ENCODE measurements at regions not wholly inside any gene's neighbourhood (a gene's known extent, or its start where the extent isn't known, plus 50 kb on each side); places are given as distances from the start of the nearest gene placed in this dataset.

DNA sequence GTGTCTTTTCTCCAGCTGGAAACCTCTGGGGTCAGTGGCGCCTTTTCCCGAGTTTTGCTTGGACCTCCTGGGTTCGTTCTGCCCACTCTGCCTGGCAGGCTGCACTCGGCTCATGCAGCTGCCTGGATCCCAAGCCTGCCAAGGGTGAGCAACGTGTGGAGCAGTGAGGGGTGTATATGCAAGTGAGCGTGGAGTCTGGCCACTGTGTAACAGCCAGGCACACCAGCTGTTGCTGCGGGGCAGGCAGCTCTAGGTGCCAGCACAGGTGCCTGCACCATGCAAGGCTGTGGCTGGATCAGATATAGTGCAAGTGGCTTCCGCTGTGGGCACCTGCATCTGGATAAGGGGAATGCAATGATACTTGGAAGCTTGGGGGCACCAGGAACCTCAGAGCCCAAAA lies 699.4 kb downstream of the SLITRK1 start:
- Histone ChIP-seq H3K9me3 (ENCODE audit: control insufficient read depth in 4 of 4, low read length in 3 of 4) (peaks cover 0 to 5% (median 2%) of the 10 kb centered on the region in 4 donors), H3K27ac (ENCODE audit: low read depth in 1 of 2, low read length in 2 of 2) (no peak overlapping the region), H3K9ac (ENCODE audit: low read depth in 1 of 2, low read length in 2 of 2) (no peak overlapping the region), H3K4me1 (ENCODE audit: control insufficient read depth in 4 of 4, insufficient read depth in 4 of 4, low read length in 3 of 4) (no peaks in the 10 kb centered on the region), H3K36me3 (ENCODE audit: control insufficient read depth in 4 of 4, insufficient read depth in 3 of 4, low read depth in 1 of 4, low read length in 3 of 4) (no peaks in the 10 kb centered on the region), H3K4me3 (ENCODE audit: low read depth in 1 of 3, low read length in 3 of 3) (no peak overlapping the region), H3K27me3 (ENCODE audit: control insufficient read depth in 4 of 4, insufficient read depth in 4 of 4, low read length in 3 of 4) (no peaks in the 10 kb centered on the region)
- WGBS, result 69% methylated on average over 8 of the region's 8 CpGs
- TF ChIP-seq HNF4A (conservative IDR thresholded peaks at IDR 0.05), result no peak
- TF ChIP-seq TAF1 (conservative IDR thresholded peaks at IDR 0.05), result no peak
- no peak for TF ChIP-seq GABPA (IDR thresholded peaks at IDR 0.05 in 1 of 2, conservative IDR thresholded peaks at IDR 0.05 in 1 of 2)
- TF ChIP-seq JUND (IDR thresholded peaks at IDR 0.05), result no peak
- no peak for TF ChIP-seq FOXA1 (IDR thresholded peaks at IDR 0.05)
- no peak for DNase-seq (ENCODE audit: low spot score)

DNA sequence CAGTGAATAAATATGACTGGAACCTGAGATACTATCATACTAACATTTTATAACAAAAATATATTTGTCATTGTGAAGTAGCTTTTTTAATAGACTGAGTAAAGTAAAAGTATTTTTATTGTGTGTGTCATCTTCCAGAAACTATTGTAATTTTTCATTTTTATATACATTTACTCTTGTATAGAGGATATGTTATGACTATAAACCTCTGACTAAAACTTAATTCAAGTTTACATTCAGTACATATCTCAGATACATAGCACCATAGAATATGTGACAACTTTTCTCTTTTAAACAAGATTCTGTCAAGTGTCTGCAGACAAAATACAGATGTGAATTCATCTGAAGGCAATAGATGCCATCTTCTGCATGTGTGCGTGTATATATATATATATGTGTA lies 704.3 kb downstream of the SLITRK1 start:
- Histone ChIP-seq H3K27ac (ENCODE audit: low read depth in 1 of 2, low read length in 2 of 2) (no peak overlapping the region), H3K36me3 (ENCODE audit: control insufficient read depth in 4 of 4, insufficient read depth in 3 of 4, low read depth in 1 of 4, low read length in 3 of 4) (no peaks in the 10 kb centered on the region), H3K9ac (ENCODE audit: low read depth in 1 of 2, low read length in 2 of 2) (no peak overlapping the region), H3K4me1 (ENCODE audit: control insufficient read depth in 4 of 4, insufficient read depth in 4 of 4, low read length in 3 of 4) (no peaks in the 10 kb centered on the region), H3K27me3 (ENCODE audit: control insufficient read depth in 4 of 4, insufficient read depth in 4 of 4, low read length in 3 of 4) (no peaks in the 10 kb centered on the region), H3K9me3 (ENCODE audit: control insufficient read depth in 4 of 4, low read length in 3 of 4) (no peaks in the 10 kb centered on the region), H3K4me3 (ENCODE audit: low read depth in 1 of 3, low read length in 3 of 3) (no peak overlapping the region)
- 0% methylated on average over 1 of the region's 1 CpG for WGBS
- no peak for TF ChIP-seq YY1 (IDR thresholded peaks at IDR 0.05)
- no peak for TF ChIP-seq HNF4A (conservative IDR thresholded peaks at IDR 0.05)
- no peak for TF ChIP-seq TAF1 (conservative IDR thresholded peaks at IDR 0.05)
- no peak for TF ChIP-seq NR2F2 (IDR thresholded peaks at IDR 0.05)
- DNase-seq (ENCODE audit: low spot score), result no peak

DNA sequence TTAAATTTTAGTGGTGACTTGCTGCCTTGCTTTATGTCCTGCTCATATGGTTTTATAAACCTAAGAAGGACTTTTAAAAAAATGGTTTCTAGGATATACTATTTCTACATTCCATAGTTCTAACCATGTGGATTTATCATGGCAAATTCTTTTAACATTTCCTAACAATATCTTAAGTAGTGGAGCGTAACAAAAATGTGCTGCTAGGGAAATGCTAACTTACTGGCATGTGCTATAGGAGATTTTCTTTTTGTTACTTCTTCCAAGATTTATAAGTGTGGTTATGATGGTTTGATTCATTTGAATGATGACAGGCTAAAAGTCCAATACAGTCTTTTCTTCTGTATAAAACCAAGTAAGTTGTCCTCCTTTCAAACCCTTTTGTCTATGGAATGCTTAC lies 713.7 kb downstream of the SLITRK1 start:
- WGBS, result 83% methylated on average over 1 of the region's 1 CpG
- no peaks in the 10 kb centered on the region for H3K9me3 ChIP-seq (ENCODE audit: control insufficient read depth in 4 of 4, low read length in 3 of 4)
- H3K4me1 ChIP-seq (ENCODE audit: control insufficient read depth in 4 of 4, insufficient read depth in 4 of 4, low read length in 3 of 4), result no peaks in the 10 kb centered on the region
- TF ChIP-seq NR2F2 (IDR thresholded peaks at IDR 0.05) (no peak), EGR1 (IDR thresholded peaks at IDR 0.05; ENCODE audit: low read depth in 2 of 2) (no peak), GABPA (IDR thresholded peaks at IDR 0.05 in 1 of 2, conservative IDR thresholded peaks at IDR 0.05 in 1 of 2) (no peak), RAD21 (IDR thresholded peaks at IDR 0.05) (no peak), TAF1 (conservative IDR thresholded peaks at IDR 0.05) (no peak), HNF4A (conservative IDR thresholded peaks at IDR 0.05) (no peak), JUND (IDR thresholded peaks at IDR 0.05) (no peak), HNF4G (IDR thresholded peaks at IDR 0.05) (no peak)
- TF ChIP-seq, protein P1, sequence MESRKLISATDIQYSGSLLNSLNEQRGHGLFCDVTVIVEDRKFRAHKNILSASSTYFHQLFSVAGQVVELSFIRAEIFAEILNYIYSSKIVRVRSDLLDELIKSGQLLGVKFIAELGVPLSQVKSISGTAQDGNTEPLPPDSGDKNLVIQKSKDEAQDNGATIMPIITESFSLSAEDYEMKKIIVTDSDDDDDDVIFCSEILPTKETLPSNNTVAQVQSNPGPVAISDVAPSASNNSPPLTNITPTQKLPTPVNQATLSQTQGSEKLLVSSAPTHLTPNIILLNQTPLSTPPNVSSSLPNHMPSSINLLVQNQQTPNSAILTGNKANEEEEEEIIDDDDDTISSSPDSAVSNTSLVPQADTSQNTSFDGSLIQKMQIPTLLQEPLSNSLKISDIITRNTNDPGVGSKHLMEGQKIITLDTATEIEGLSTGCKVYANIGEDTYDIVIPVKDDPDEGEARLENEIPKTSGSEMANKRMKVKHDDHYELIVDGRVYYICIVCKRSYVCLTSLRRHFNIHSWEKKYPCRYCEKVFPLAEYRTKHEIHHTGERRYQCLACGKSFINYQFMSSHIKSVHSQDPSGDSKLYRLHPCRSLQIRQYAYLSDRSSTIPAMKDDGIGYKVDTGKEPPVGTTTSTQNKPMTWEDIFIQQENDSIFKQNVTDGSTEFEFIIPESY (IDR thresholded peaks at IDR 0.05), result no peak
- TF ChIP-seq, protein P2, sequence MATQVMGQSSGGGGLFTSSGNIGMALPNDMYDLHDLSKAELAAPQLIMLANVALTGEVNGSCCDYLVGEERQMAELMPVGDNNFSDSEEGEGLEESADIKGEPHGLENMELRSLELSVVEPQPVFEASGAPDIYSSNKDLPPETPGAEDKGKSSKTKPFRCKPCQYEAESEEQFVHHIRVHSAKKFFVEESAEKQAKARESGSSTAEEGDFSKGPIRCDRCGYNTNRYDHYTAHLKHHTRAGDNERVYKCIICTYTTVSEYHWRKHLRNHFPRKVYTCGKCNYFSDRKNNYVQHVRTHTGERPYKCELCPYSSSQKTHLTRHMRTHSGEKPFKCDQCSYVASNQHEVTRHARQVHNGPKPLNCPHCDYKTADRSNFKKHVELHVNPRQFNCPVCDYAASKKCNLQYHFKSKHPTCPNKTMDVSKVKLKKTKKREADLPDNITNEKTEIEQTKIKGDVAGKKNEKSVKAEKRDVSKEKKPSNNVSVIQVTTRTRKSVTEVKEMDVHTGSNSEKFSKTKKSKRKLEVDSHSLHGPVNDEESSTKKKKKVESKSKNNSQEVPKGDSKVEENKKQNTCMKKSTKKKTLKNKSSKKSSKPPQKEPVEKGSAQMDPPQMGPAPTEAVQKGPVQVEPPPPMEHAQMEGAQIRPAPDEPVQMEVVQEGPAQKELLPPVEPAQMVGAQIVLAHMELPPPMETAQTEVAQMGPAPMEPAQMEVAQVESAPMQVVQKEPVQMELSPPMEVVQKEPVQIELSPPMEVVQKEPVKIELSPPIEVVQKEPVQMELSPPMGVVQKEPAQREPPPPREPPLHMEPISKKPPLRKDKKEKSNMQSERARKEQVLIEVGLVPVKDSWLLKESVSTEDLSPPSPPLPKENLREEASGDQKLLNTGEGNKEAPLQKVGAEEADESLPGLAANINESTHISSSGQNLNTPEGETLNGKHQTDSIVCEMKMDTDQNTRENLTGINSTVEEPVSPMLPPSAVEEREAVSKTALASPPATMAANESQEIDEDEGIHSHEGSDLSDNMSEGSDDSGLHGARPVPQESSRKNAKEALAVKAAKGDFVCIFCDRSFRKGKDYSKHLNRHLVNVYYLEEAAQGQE (IDR thresholded peaks at IDR 0.05), result no peak
- TF ChIP-seq, protein P3, sequence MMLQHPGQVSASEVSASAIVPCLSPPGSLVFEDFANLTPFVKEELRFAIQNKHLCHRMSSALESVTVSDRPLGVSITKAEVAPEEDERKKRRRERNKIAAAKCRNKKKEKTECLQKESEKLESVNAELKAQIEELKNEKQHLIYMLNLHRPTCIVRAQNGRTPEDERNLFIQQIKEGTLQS (IDR thresholded peaks at IDR 0.05), result no peak
- TF ChIP-seq, protein P4, sequence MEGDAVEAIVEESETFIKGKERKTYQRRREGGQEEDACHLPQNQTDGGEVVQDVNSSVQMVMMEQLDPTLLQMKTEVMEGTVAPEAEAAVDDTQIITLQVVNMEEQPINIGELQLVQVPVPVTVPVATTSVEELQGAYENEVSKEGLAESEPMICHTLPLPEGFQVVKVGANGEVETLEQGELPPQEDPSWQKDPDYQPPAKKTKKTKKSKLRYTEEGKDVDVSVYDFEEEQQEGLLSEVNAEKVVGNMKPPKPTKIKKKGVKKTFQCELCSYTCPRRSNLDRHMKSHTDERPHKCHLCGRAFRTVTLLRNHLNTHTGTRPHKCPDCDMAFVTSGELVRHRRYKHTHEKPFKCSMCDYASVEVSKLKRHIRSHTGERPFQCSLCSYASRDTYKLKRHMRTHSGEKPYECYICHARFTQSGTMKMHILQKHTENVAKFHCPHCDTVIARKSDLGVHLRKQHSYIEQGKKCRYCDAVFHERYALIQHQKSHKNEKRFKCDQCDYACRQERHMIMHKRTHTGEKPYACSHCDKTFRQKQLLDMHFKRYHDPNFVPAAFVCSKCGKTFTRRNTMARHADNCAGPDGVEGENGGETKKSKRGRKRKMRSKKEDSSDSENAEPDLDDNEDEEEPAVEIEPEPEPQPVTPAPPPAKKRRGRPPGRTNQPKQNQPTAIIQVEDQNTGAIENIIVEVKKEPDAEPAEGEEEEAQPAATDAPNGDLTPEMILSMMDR (IDR thresholded peaks at IDR 0.05; ENCODE audit: low read depth, low read length, missing input control), result no peak
- TF ChIP-seq, protein P5, sequence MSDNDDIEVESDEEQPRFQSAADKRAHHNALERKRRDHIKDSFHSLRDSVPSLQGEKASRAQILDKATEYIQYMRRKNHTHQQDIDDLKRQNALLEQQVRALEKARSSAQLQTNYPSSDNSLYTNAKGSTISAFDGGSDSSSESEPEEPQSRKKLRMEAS (IDR thresholded peaks at IDR 0.05), result no peak
- H3K27ac ChIP-seq (ENCODE audit: low read depth in 1 of 2, low read length in 2 of 2), result no peak overlapping the region
- peaks cover 0 to 2% (median 0%) of the 10 kb centered on the region in 4 donors for H3K27me3 ChIP-seq (ENCODE audit: control insufficient read depth in 4 of 4, insufficient read depth in 4 of 4, low read length in 3 of 4)
- no peaks in the 10 kb centered on the region for H3K36me3 ChIP-seq (ENCODE audit: control insufficient read depth in 4 of 4, insufficient read depth in 3 of 4, low read depth in 1 of 4, low read length in 3 of 4)
- DNase-seq (ENCODE audit: low spot score), result no peak
- H3K4me3 ChIP-seq (ENCODE audit: low read depth in 1 of 3, low read length in 3 of 3), result no peak overlapping the region
- no peak overlapping the region for H3K9ac ChIP-seq (ENCODE audit: low read depth in 1 of 2, low read length in 2 of 2)
